IMR-90 (cell line): ENCODE measurements at regions not wholly inside any gene's neighbourhood (a gene's known extent, or its start where the extent isn't known, plus 50 kb on each side); places are given as distances from the start of the nearest gene placed in this dataset.

Experiments used
- ATAC-seq: fragments of 200-7000 bp; cut with Tn5 transposase; 2 replicates; pipeline ENCODE4 v1.9.1; 2020; ENCODE audit warnings: low read depth, mild to moderate bottlenecking, moderate library complexity
- BruUV-seq: library from RNA; stranded (reverse); fragments of 400-500 nt; replicated peaks from 2 replicates; lab custom pipeline; 2021; lab: Mats Ljungman, UMichigan
- CTCF ChIA-PET: fragments of 300-600 bp; formaldehyde crosslinking; extraction: SDS; loops from one replicate; lab custom pipeline; 2021; ENCODE audit warnings: antibody characterized with exemption; lab: Yijun Ruan, JAX
- POLR2A ChIA-PET: fragments of 300-600 bp; sonication (Branson Sonifier 250); formaldehyde crosslinking; loops from one replicate; lab custom pipeline; 2022; ENCODE audit warnings: antibody characterized with exemption; ENCODE audit not compliant: unreplicated experiment; lab: Charles Lee
- DNase-seq: peaks from one replicate; pipeline ENCODE4 v3.0.0; 2013
- H2AFZ ChIP-seq: replicated peaks from 2 replicates; pipeline ENCODE3; 2013; ENCODE audit warnings: low read length, mild to moderate bottlenecking; ENCODE audit not compliant: poor library complexity
- H2AK5ac ChIP-seq: 2 replicates; pipeline ENCODE4 v1.6.1; 2013; ENCODE audit warnings: low read depth, low read length, inconsistent platforms
- H2AK9ac ChIP-seq: replicated peaks from 2 replicates; pipeline ENCODE3; 2013; ENCODE audit warnings: mild to moderate bottlenecking, low read depth, low read length, moderate library complexity; ENCODE audit not compliant: poor library complexity
- H2BK120ac ChIP-seq: 2 replicates; pipeline ENCODE4 v1.6.1; 2013; ENCODE audit warnings: low read depth, low read length, inconsistent platforms
- H2BK15ac ChIP-seq: 3 replicates; pipeline ENCODE4 v1.6.1; 2013; ENCODE audit warnings: low read depth, low read length, inconsistent platforms
- H2BK20ac ChIP-seq: 2 replicates; pipeline ENCODE4 v1.6.1; 2013; ENCODE audit warnings: low read depth, mild to moderate bottlenecking, inconsistent platforms, low read length, moderate library complexity
- H2BK5ac ChIP-seq: 2 replicates; pipeline ENCODE4 v1.6.1; 2013; ENCODE audit warnings: mild to moderate bottlenecking, low read depth, low read length, inconsistent platforms; ENCODE audit not compliant: poor library complexity, severe bottlenecking
- H3K14ac ChIP-seq: replicated peaks from 2 replicates; pipeline ENCODE4 v1.6.1; 2013; ENCODE audit warnings: low read depth, low read length, inconsistent platforms
- H3K18ac ChIP-seq: 2 replicates; pipeline ENCODE4 v1.6.1; 2013; ENCODE audit warnings: low read depth, low read length, control low read depth
- H3K23ac ChIP-seq: 2 replicates; pipeline ENCODE4 v1.6.1; 2013; ENCODE audit warnings: low read depth, low read length, inconsistent platforms
- H3K27ac ChIP-seq: 2 replicates; pipeline ENCODE4 v1.5.1; 2013; ENCODE audit warnings: mild to moderate bottlenecking, control low read depth, low read length; ENCODE audit not compliant: insufficient read depth
- H3K27me3 ChIP-seq: 2 replicates; pipeline ENCODE4 v1.6.1; 2013; ENCODE audit warnings: low read length; ENCODE audit not compliant: control insufficient read depth, insufficient read depth
- H3K36me3 ChIP-seq: 2 replicates; pipeline ENCODE4 v1.6.1; 2013; ENCODE audit warnings: low read length, mixed read lengths; ENCODE audit not compliant: control insufficient read depth, insufficient read depth
- H3K4ac ChIP-seq: 2 replicates; pipeline ENCODE4 v1.6.1; 2013; ENCODE audit warnings: low read depth, low read length, inconsistent platforms
- H3K4me1 ChIP-seq: 2 replicates; pipeline ENCODE4 v1.6.1; 2013; ENCODE audit warnings: low read length, mixed read lengths; ENCODE audit not compliant: control insufficient read depth, insufficient read depth
- H3K4me2 ChIP-seq: 2 replicates; pipeline ENCODE4 v1.6.1; 2013; ENCODE audit warnings: low read depth, mild to moderate bottlenecking, control low read depth, low read length, moderate library complexity
- H3K4me3 ChIP-seq: 2 replicates; pipeline ENCODE4 v1.5.1; 2013; ENCODE audit warnings: low read depth, mild to moderate bottlenecking, control low read depth, low read length, moderate library complexity; ENCODE audit not compliant: insufficient read depth
- H3K56ac ChIP-seq: 2 replicates; pipeline ENCODE4 v1.6.1; 2013; ENCODE audit warnings: low read length, inconsistent platforms; ENCODE audit not compliant: insufficient read depth; ENCODE audit errors: extremely low read depth
- H3K79me1 ChIP-seq, 2 experiments: 2 replicates each; pipeline ENCODE4 v1.6.1; 2013; ENCODE audit warnings: low read length in 2 of 2, inconsistent platforms in 1 of 2, low read depth in 1 of 2
- H3K9ac ChIP-seq: 2 replicates; pipeline ENCODE4 v1.6.1; 2013; ENCODE audit warnings: low read depth, low read length, control low read depth
- H3K9me1 ChIP-seq: 2 replicates; pipeline ENCODE4 v1.6.1; 2013; ENCODE audit warnings: low read length, inconsistent platforms; ENCODE audit not compliant: insufficient read depth
- H3K9me3 ChIP-seq: 2 replicates; pipeline ENCODE4 v1.6.1; 2013; ENCODE audit warnings: low read length; ENCODE audit not compliant: control insufficient read depth, insufficient read depth
- H4K20me1 ChIP-seq: 2 replicates; pipeline ENCODE4 v1.6.1; 2013; ENCODE audit warnings: low read length, inconsistent platforms; ENCODE audit not compliant: insufficient read depth
- H4K5ac ChIP-seq: 2 replicates; pipeline ENCODE4 v1.6.1; 2013; ENCODE audit warnings: mild to moderate bottlenecking, low read depth, low read length, control low read depth
- H4K8ac ChIP-seq, 2 experiments: 2 replicates each; pipeline ENCODE4 v1.6.1; 2013; ENCODE audit warnings: low read depth in 2 of 2, low read length in 2 of 2, control low read depth in 1 of 2, inconsistent platforms in 1 of 2
- H4K91ac ChIP-seq: 2 replicates; pipeline ENCODE4 v1.6.1; 2013; ENCODE audit warnings: low read depth, low read length, inconsistent platforms; ENCODE audit not compliant: insufficient read depth
- CEBPB ChIP-seq: IDR thresholded peaks from 2 replicates; pipeline ENCODE4 v1.6.1; 2012; ENCODE audit warnings: low read depth, low read length, improper control_type of control experiment
- NFE2L2 ChIP-seq: fragments of 150-350 bp; IDR thresholded peaks from 2 replicates; pipeline ENCODE4 v1.6.1; 2016; ENCODE audit warnings: low read depth, mild to moderate bottlenecking, low read length
- WGBS, 2 experiments: methylation state at CpG; one replicate each; pipeline versions ENCODE4 v1.1.5 to v1.1.7; 2013; ENCODE audit warnings: missing lambda C conversion rate in 2 of 2; ENCODE audit not compliant: insufficient read length in 1 of 2; ENCODE audit errors: extremely low coverage in 2 of 2; 5-methylcytosine and 5-hydroxymethylcytosine counted together
- dilution Hi-C: fragments of 300-500 bp; cut with HindIII; formaldehyde crosslinking; loops from one replicate; pipeline ENCODE4 v1.14.3; 2018; ENCODE audit warnings: low sequenced_read_pairs; ENCODE audit not compliant: unreplicated experiment
- in situ Hi-C: fragments of 300-500 bp; cut with MboI; formaldehyde crosslinking; loops from 3 replicates; pipeline ENCODE4 v1.14.3; 2019; ENCODE audit warnings: low sequenced_read_pairs, inconsistent platforms, mixed read lengths
- intact Hi-C: fragments of 100-400 bp; cut with micrococcal nuclease; formaldehyde crosslinking; loops from 2 replicates; pipeline ENCODE4 v1.10.0; 2022

- dilution Hi-C loops, result no loop called here
- no peak overlapping the region for H3K18ac ChIP-seq
- TF ChIP-seq NFE2L2 (no peak), CEBPB (peak; percentile 53)
Measured at GRCh38 chr15:29936353-29937049, 114.2 kb upstream of the TJP1 start.

More at GRCh38 chr15:29936353-29937049, 114.2 kb upstream of the TJP1 start:
- Histone ChIP-seq H2AK9ac (no peak overlapping the region), H4K20me1 (no peaks in the 10 kb centered on the region), H2AK5ac (peak overlapping the region; percentile 95), H3K23ac (no peak overlapping the region), H3K36me3 (no peaks in the 10 kb centered on the region), H3K56ac (no peak overlapping the region), H2AFZ (peak overlapping the region; percentile 26), H4K5ac (no peak overlapping the region), H3K27me3 (no peaks in the 10 kb centered on the region), H2BK5ac (no peak overlapping the region), H3K9ac (no peak overlapping the region), H2BK15ac (peak overlapping the region; percentile 2; the same call in 1 of the 3 replicates), H3K4me3 (no peak overlapping the region), H3K4me2 (no peak overlapping the region), H3K4me1 (peaks cover 16% of the 10 kb centered on the region), H2BK20ac (peak overlapping the region; percentile 76), H3K27ac (no peak overlapping the region), H3K4ac (peak overlapping the region; percentile 87), H4K91ac (peak overlapping the region; percentile 62; the same call in 1 of the 2 replicates), H2BK120ac (peak overlapping the region; percentile 70), H3K9me1 (peaks cover 20% of the 10 kb centered on the region), H3K9me3 (peaks cover 3% of the 10 kb centered on the region), H4K8ac (peak overlapping the region in 1 of 2 experiments; percentile 14; a peak in 1 of 4 replicates), H3K79me1 (0 out of 4 replicates have a peak, but pooled peaks cover 0 to 4% of the 10 kb centered on the region in 2 experiments), H3K14ac (0 out of 2 replicates have a peak overlapping the region, but pooled peaks have one; percentile 19)
- no peak for ATAC-seq
- no TSS peak for BruUV-seq
- in situ Hi-C loops, result loop anchor here (10.0 kb wide), 1 partner anchor 262 kb away; no protein-coding TSS in a partner anchor
- WGBS, 2 experiments, result 93% methylated on average over 2 of the region's 10 CpGs; no CpG with 5 or more reads in 1 of the 2 experiments
- intact Hi-C loops, result loop anchor here (5.0 kb wide), 1 partner anchor 269 kb away; no protein-coding TSS in a partner anchor
- peak; percentile 62 for DNase-seq
- ChIA-PET POLR2A (no interaction called here), CTCF (interaction anchor here (0.9 to 1.5 kb wide), 2 partner anchors 11 to 36 kb away, joined by 3 to 8 read pairs; no protein-coding TSS in a partner anchor)
